ENCODE measurements at regions not wholly inside any gene's neighbourhood (a gene's known extent, or its start where the extent isn't known, plus 50 kb on each side); places are given as distances from the start of the nearest gene placed in this dataset.
"Not testable (repeated sequence)": the region's sequence is repeated elsewhere in the genome, so short reads cannot be mapped to it uniquely, and the experiment has no call there.

GRCh38 chr1:224542783-224543440, 73.2 kb upstream of the CNIH3 start:
- ChIA-PET CTCF (interaction anchor here (1.1 to 4.0 kb wide), 8 partner anchors 26 to 309 kb away, joined by 3 to 24 read pairs (median 4); no protein-coding TSS in a partner anchor), POLR2A (interaction anchor here (0.6 to 1.2 kb wide), 6 partner anchors 14 to 379 kb away, joined by 3 to 4 read pairs (median 3); no protein-coding TSS in a partner anchor)
- H3K4me3 ChIP-seq (ENCODE audit: low read depth, low read length), result peak overlapping the region; percentile 26; the same call in 1 of the 2 replicates
- no peak for TF ChIP-seq CTCF (IDR thresholded peaks at IDR 0.05; ENCODE audit: insufficient read depth, low read length, missing control alignments)
- peak; percentile 90 for DNase-seq (ENCODE audit: low read depth, low spot score)

GRCh38 chr1:224543453-224543852, 72.7 kb upstream of the CNIH3 start:
- no peak overlapping the region for H3K4me3 ChIP-seq (ENCODE audit: low read depth, low read length)
- ChIA-PET CTCF (interaction anchor here (1.1 to 4.0 kb wide), 7 partner anchors 27 to 308 kb away, joined by 3 to 24 read pairs (median 5); no protein-coding TSS in a partner anchor), POLR2A (interaction anchor here (0.7 to 1.2 kb wide), 5 partner anchors 15 to 81 kb away, joined by 3 to 4 read pairs (median 3); no protein-coding TSS in a partner anchor)
- DNase-seq (ENCODE audit: low read depth, low spot score), result no peak
- no peak for TF ChIP-seq CTCF (IDR thresholded peaks at IDR 0.05; ENCODE audit: insufficient read depth, low read length, missing control alignments)

- no peak overlapping the region for H3K4me3 ChIP-seq (ENCODE audit: low read depth, low read length)
- ChIA-PET POLR2A (no interaction called here), CTCF (interaction anchor here (0.6 to 4.0 kb wide), 9 partner anchors 12 to 377 kb away, joined by 3 to 24 read pairs (median 4); no protein-coding TSS in a partner anchor)
- DNase-seq (ENCODE audit: low read depth, low spot score), result no peak
- TF ChIP-seq CTCF (IDR thresholded peaks at IDR 0.05; ENCODE audit: insufficient read depth, low read length, missing control alignments), result no peak
These were observed 71.6 kb upstream of the CNIH3 start for GRCh38 chr1:224544346-224545110.

- ChIA-PET CTCF (interaction anchor here (0.6 to 4.0 kb wide), 7 partner anchors 11 to 376 kb away, joined by 3 to 24 read pairs (median 4); no protein-coding TSS in a partner anchor), POLR2A (no interaction called here)
- H3K4me3 ChIP-seq (ENCODE audit: low read depth, low read length), result no peak overlapping the region
- TF ChIP-seq CTCF (IDR thresholded peaks at IDR 0.05; ENCODE audit: insufficient read depth, low read length, missing control alignments), result no peak
- DNase-seq (ENCODE audit: low read depth, low spot score), result no peak
These were observed 70.5 kb upstream of the CNIH3 start for GRCh38 chr1:224545571-224545970.

GRCh38 chr1:224548676-224549075, 67.4 kb upstream of the CNIH3 start:
- no peak overlapping the region for H3K4me3 ChIP-seq (ENCODE audit: low read depth, low read length)
- POLR2A ChIA-PET, result no interaction called here
- TF ChIP-seq CTCF (IDR thresholded peaks at IDR 0.05; ENCODE audit: insufficient read depth, low read length, missing control alignments), result no peak
- CTCF ChIA-PET, result no interaction called here
- DNase-seq (ENCODE audit: low read depth, low spot score), result no peak

- CTCF ChIA-PET, result interaction anchor here (1.0 kb wide), 1 partner anchor 93 kb away, joined by 4 read pairs; no protein-coding TSS in a partner anchor
- DNase-seq (ENCODE audit: low read depth, low spot score); POLR2A ChIA-PET; H3K4me3 ChIP-seq (ENCODE audit: low read depth, low read length): not testable (repeated sequence)
These were observed 64.9 kb upstream of the CNIH3 start for GRCh38 chr1:224551189-224551588.
